NT2/D1 (cell line): ENCODE measurements at regions not wholly inside any gene's neighbourhood (a gene's known extent, or its start where the extent isn't known, plus 50 kb on each side); places are given as distances from the start of the nearest gene placed in this dataset.

Experiments used
- DNase-seq: peaks from one replicate; pipeline ENCODE4 v3.0.0-alpha.2; 2011; ENCODE audit warnings: low read depth, low spot score
- H3K27me3 ChIP-seq: 2 replicates; pipeline ENCODE4 v1.6.0; 2011; ENCODE audit warnings: mild to moderate bottlenecking; ENCODE audit not compliant: insufficient read length, insufficient read depth
- H3K36me3 ChIP-seq: 2 replicates; pipeline ENCODE4 v1.6.1; 2011; ENCODE audit warnings: mild to moderate bottlenecking, low read length, mixed read lengths; ENCODE audit not compliant: insufficient read depth, insufficient read length
- H3K4me1 ChIP-seq: 2 replicates; pipeline ENCODE4 v1.5.1; 2011; ENCODE audit not compliant: insufficient read depth, insufficient read length
- H3K4me3 ChIP-seq: 2 replicates; pipeline ENCODE4 v1.5.1; 2011; ENCODE audit warnings: low read depth; ENCODE audit not compliant: insufficient read length
- H3K9ac ChIP-seq: 2 replicates; pipeline ENCODE4 v1.6.0; 2011; ENCODE audit warnings: low read depth; ENCODE audit not compliant: insufficient read length
- H3K9me3 ChIP-seq: 2 replicates; pipeline ENCODE4 v1.5.1; 2011; ENCODE audit warnings: mild to moderate bottlenecking, low read length; ENCODE audit not compliant: insufficient read depth
- SUZ12 ChIP-seq: IDR thresholded peaks from 2 replicates; pipeline ENCODE4 v1.6.1; 2011; ENCODE audit not compliant: insufficient read length, insufficient read depth; ENCODE audit errors: extremely low read depth
- YY1 ChIP-seq: IDR thresholded peaks from 2 replicates; pipeline ENCODE4 v1.6.1; 2011; ENCODE audit not compliant: insufficient read length, insufficient read depth
- ZNF274 ChIP-seq: IDR thresholded peaks from 2 replicates; pipeline ENCODE4 v1.6.1; 2011; ENCODE audit warnings: mild to moderate bottlenecking, low read depth, low read length

GRCh38 chr18:66143029-66143428, 392.2 kb downstream of the CDH7 start:
- Histone ChIP-seq H3K4me3 (no peak overlapping the region), H3K4me1 (no peaks in the 10 kb centered on the region), H3K36me3 (no peaks in the 10 kb centered on the region), H3K9me3 (no peaks in the 10 kb centered on the region), H3K9ac (no peak overlapping the region), H3K27me3 (no peaks in the 10 kb centered on the region)
- TF ChIP-seq YY1, result no peak
- no peak for TF ChIP-seq ZNF274
- TF ChIP-seq SUZ12, result no peak
- DNase-seq, result no peak

DNA sequence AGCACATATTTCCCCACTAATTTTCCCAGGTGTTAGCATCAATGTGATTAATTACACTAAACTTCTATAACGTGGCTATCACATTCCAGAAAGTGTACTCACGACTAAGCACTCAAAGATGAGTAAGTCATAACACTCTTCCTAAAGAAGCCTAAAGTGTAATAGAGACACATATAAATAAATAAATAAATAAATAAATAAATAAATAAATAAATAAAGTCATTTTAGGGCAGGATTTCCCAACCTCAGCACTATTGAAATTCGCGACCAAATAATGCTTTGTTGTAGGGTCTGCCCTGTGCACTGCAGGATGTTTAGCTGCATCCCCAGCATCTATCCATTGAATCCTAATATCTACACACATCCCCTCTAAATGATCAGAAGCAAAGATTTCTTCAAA, 390.9 kb downstream of the CDH7 start:
- Histone ChIP-seq H3K9me3 (no peaks in the 10 kb centered on the region), H3K36me3 (no peaks in the 10 kb centered on the region), H3K4me1 (no peaks in the 10 kb centered on the region), H3K4me3 (no peak overlapping the region), H3K27me3 (no peaks in the 10 kb centered on the region), H3K9ac (no peak overlapping the region)
- TF ChIP-seq ZNF274 (no peak), SUZ12 (no peak), YY1 (no peak)
- DNase-seq, result no peak

DNA sequence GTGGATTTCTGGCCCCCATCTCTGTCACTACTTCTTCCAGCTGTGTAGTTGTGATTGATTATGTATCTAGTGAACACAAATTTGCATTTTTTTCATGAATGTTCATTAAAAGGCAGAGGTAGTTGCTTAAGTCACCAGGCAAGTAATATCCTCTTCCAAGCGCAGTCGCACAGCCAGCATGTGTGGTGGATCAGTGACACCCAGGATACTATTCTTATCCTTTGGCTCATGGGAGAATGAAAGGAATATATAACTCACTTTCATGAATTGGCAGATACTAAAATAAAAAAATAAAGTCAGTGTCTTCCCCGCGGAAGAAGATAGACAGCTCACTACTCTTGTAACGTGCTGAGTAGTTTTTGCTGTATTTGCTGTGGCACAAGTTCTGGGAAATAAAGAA, 387.8 kb downstream of the CDH7 start:
- no peaks in the 10 kb centered on the region for H3K36me3 ChIP-seq
- H3K4me3 ChIP-seq, result no peak overlapping the region
- no peak overlapping the region for H3K9ac ChIP-seq
- no peaks in the 10 kb centered on the region for H3K27me3 ChIP-seq
- no peaks in the 10 kb centered on the region for H3K9me3 ChIP-seq
- no peak for TF ChIP-seq ZNF274
- TF ChIP-seq SUZ12, result no peak
- TF ChIP-seq YY1, result no peak
- H3K4me1 ChIP-seq, result no peaks in the 10 kb centered on the region
- DNase-seq, result no peak

DNA sequence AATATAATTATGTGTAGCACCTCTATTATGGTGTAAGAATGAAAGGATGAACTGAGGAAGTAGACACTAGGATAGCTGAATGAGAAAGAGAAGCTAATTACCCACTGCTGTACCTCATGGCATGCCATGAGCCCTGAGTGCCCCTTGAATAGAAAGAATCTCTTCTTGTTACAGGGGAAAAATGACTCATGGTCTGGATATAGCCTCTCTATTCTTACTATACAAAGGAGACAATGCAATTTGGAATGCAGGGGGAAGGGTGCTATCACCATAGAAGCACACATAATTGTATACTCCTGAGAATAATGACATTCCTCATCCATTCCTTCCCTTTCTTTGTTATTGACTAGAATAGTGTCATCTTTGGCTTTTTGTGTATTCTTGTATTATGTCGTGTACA, 385.2 kb downstream of the CDH7 start:
- DNase-seq, result peak; percentile 27
- Histone ChIP-seq H3K9me3 (no peaks in the 10 kb centered on the region), H3K4me3 (no peak overlapping the region), H3K4me1 (no peaks in the 10 kb centered on the region), H3K27me3 (no peaks in the 10 kb centered on the region), H3K36me3 (no peaks in the 10 kb centered on the region), H3K9ac (no peak overlapping the region)
- TF ChIP-seq YY1, result no peak
- no peak for TF ChIP-seq ZNF274
- TF ChIP-seq SUZ12, result no peak

DNA sequence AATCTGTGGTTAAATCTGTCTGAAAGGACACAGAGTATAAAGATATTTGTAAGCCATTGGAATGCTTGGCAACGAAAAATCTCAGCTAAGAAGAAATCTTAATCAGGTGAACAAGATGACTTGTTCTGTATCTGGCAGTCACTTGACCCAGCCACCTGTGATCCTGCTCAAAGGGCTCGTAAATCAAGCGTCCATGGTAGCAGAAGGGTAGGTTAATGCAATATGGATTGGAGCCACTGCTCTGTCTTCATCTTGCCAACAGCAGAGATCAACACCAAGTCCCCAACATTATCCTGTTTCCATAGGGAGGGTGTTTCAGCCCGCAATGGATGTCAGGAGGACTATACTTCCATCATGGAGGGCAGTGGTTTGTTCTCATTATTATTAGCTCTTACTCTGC, 378.4 kb downstream of the CDH7 start:
- no peak for TF ChIP-seq ZNF274
- no peak for TF ChIP-seq YY1
- no peak for TF ChIP-seq SUZ12
- Histone ChIP-seq H3K9me3 (no peaks in the 10 kb centered on the region), H3K27me3 (no peaks in the 10 kb centered on the region), H3K9ac (no peak overlapping the region), H3K4me1 (no peaks in the 10 kb centered on the region), H3K4me3 (no peak overlapping the region), H3K36me3 (no peaks in the 10 kb centered on the region)
- DNase-seq, result no peak

DNA sequence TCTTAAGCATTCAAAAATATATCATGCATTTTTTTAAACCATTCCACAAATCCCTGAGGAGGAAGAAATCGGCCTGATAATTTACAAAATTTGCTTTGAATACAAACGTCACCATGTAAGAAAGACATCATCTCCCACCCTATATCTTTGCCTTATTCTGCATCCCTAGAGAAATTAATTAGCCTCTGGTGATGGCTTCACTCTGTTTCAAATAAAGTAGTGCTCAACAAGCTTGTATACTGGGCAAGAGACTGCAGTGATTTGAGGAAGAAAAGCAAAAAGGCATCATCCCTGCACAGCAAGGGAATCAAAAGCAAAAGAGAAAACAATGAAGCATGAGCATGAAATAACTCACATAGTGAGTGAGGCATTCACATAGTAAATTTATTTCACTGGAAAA, 375.5 kb downstream of the CDH7 start:
- no peaks in the 10 kb centered on the region for H3K9me3 ChIP-seq
- no peak for TF ChIP-seq YY1
- H3K27me3 ChIP-seq, result no peaks in the 10 kb centered on the region
- DNase-seq, result no peak
- H3K4me1 ChIP-seq, result no peaks in the 10 kb centered on the region
- no peaks in the 10 kb centered on the region for H3K36me3 ChIP-seq
- no peak overlapping the region for H3K4me3 ChIP-seq
- no peak overlapping the region for H3K9ac ChIP-seq

DNA sequence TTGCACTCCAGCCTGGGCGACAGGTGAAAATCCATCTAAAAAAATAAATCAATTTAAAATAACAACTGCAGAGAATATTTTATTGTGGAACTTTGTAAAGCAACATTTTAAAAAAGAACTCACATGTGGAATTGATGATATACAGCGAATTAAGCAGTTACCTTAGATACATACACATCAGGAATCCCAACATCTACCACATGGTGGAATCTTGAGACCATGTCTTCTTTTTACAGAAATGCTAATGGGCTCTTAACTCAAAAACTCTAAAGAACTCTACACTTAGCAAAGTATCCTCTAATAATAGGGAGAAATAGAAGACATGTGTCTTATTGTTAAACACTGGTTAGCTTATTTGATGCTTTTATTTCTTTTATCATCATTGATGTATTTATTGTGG, 373.6 kb downstream of the CDH7 start:
- DNase-seq, result no peak
- Histone ChIP-seq H3K9ac (no peak overlapping the region), H3K4me3 (no peak overlapping the region)

GRCh38 chr18:66119347-66119746, 368.5 kb downstream of the CDH7 start:
- no peak for DNase-seq
- Histone ChIP-seq H3K36me3 (no peaks in the 10 kb centered on the region), H3K9me3 (no peaks in the 10 kb centered on the region), H3K27me3 (no peaks in the 10 kb centered on the region), H3K4me1 (no peaks in the 10 kb centered on the region), H3K4me3 (no peak overlapping the region), H3K9ac (no peak overlapping the region)
- TF ChIP-seq ZNF274 (no peak), SUZ12 (no peak), YY1 (no peak)

More for the DNA sequence above, 373.6 kb downstream of the CDH7 start:
- Histone ChIP-seq H3K9me3 (no peaks in the 10 kb centered on the region), H3K36me3 (no peaks in the 10 kb centered on the region), H3K27me3 (no peaks in the 10 kb centered on the region), H3K4me1 (no peaks in the 10 kb centered on the region)
- TF ChIP-seq SUZ12 (no peak), YY1 (no peak), ZNF274 (no peak)
